Transverse colon (tissue), 4 donors: ENCODE measurements at regions not wholly inside any gene's neighbourhood (a gene's known extent, or its start where the extent isn't known, plus 50 kb on each side); places are given as distances from the start of the nearest gene placed in this dataset.

Experiments
- CTCF ChIP-seq, 5 experiments: fragments of 200-600 bp in 3 of 5; fragments of 450-650 bp in 2 of 5; sonication (generic) in 3 of 5; IDR thresholded peaks; 1 replicate in 2 of 5; 2 replicates in 3 of 5; pipeline ENCODE4 v1.5.1; 2016 to 2017; ENCODE audit warnings: antibody characterized with exemption in 5 of 5, inconsistent platforms in 3 of 5, mild to moderate bottlenecking in 2 of 5, moderate library complexity in 1 of 5
- EP300 ChIP-seq: sonication (generic); formaldehyde crosslinking; IDR thresholded peaks from one replicate; pipeline ENCODE4 v1.6.1; 2017; ENCODE audit warnings: antibody characterized with exemption, low read depth
- POLR2A ChIP-seq: fragments of 450-650 bp; IDR thresholded peaks from one replicate; pipeline ENCODE4 v1.6.1; 2016; ENCODE audit warnings: antibody characterized with exemption, mild to moderate bottlenecking, moderate library complexity
- POLR2AphosphoS5 ChIP-seq, 3 donors: sonication (generic); formaldehyde crosslinking; IDR thresholded peaks; one replicate each; pipeline ENCODE4 v1.6.1; 2016; ENCODE audit warnings: antibody characterized with exemption in 3 of 3

GRCh38 chr6:8633762-8634161, 198.4 kb upstream of the SLC35B3 start:
- TF ChIP-seq POLR2AphosphoS5 (IDR thresholded peaks at IDR 0.05) (no peak), POLR2A (no peak), CTCF (IDR thresholded peaks at IDR 0.05) (no peak), EP300 (no peak)
